Left kidney (tissue), 1 donor: ENCODE measurements at regions not wholly inside any gene's neighbourhood (a gene's known extent, or its start where the extent isn't known, plus 50 kb on each side); places are given as distances from the start of the nearest gene placed in this dataset.
A peak's percentile ranks its signal among the peaks of the same experiment; 100 is the strongest.
"Not testable (repeated sequence)": the region's sequence is repeated elsewhere in the genome, so short reads cannot be mapped to it uniquely, and the experiment has no call there.

Experiments used
- DNase-seq: peaks from one replicate; pipeline ENCODE4 v3.0.0-alpha.2; 2013

GRCh38 chr16:13336907-13337881, 435.8 kb downstream of the SHISA9 start:
- DNase-seq = not testable (repeated sequence)

GRCh38 chr16:13338044-13338443, 436.6 kb downstream of the SHISA9 start:
- DNase-seq = no peak

GRCh38 chr16:13342675-13343074, 441.3 kb downstream of the SHISA9 start:
- DNase-seq = no peak

GRCh38 chr16:13344001-13344400, 442.6 kb downstream of the SHISA9 start:
- DNase-seq = no peak

GRCh38 chr16:13348416-13348815, 447.0 kb downstream of the SHISA9 start:
- DNase-seq = no peak

- no peak for DNase-seq
Observed at GRCh38 chr16:13350000-13350399, 448.6 kb downstream of the SHISA9 start.

- peak; percentile 32 for DNase-seq
Observed at GRCh38 chr16:13351181-13351580, 449.8 kb downstream of the SHISA9 start.

- peak; percentile 30 for DNase-seq
Observed at GRCh38 chr16:13351601-13352217, 450.3 kb downstream of the SHISA9 start.

- DNase-seq = not testable (repeated sequence)
Observed at GRCh38 chr16:13352796-13353195, 451.4 kb downstream of the SHISA9 start.

GRCh38 chr16:13357842-13358241, 456.4 kb downstream of the SHISA9 start:
- not testable (repeated sequence) for DNase-seq

- no peak for DNase-seq
Observed at GRCh38 chr16:13359835-13360234, 458.4 kb downstream of the SHISA9 start.

- DNase-seq = no peak
Observed at GRCh38 chr16:13372421-13372820, 471.0 kb downstream of the SHISA9 start.

- no peak for DNase-seq
Observed at GRCh38 chr16:13376174-13376573, 474.8 kb downstream of the SHISA9 start.

GRCh38 chr16:13377143-13377542, 475.7 kb downstream of the SHISA9 start:
- DNase-seq = no peak

- DNase-seq = no peak
Observed at GRCh38 chr16:13378151-13378550, 476.8 kb downstream of the SHISA9 start.

- no peak for DNase-seq
Observed at GRCh38 chr16:13379266-13379665, 477.9 kb downstream of the SHISA9 start.

- not testable (repeated sequence) for DNase-seq
Observed at GRCh38 chr16:13385156-13386040, 484.0 kb downstream of the SHISA9 start.

GRCh38 chr16:13390093-13390985, 488.9 kb downstream of the SHISA9 start:
- DNase-seq = peak; percentile 29

- no peak for DNase-seq
Observed at GRCh38 chr16:13390986-13391305, 489.5 kb downstream of the SHISA9 start.

GRCh38 chr16:13391337-13391736, 489.9 kb downstream of the SHISA9 start:
- DNase-seq = no peak

GRCh38 chr16:13392341-13392740, 490.9 kb downstream of the SHISA9 start:
- no peak for DNase-seq
